Gastroesophageal sphincter (tissue), 3 donors: ENCODE measurements at regions not wholly inside any gene's neighbourhood (a gene's known extent, or its start where the extent isn't known, plus 50 kb on each side); places are given as distances from the start of the nearest gene placed in this dataset.

Experiments
- POLR2A ChIP-seq, 2 donors: fragments of 450-650 bp; IDR thresholded peaks; one replicate each; pipeline ENCODE4 v1.6.1; 2017; ENCODE audit warnings: antibody characterized with exemption in 2 of 2, mild to moderate bottlenecking in 2 of 2, moderate library complexity in 1 of 2
- TF ChIP-seq, protein P1 (sequence below), 4 experiments: fragments of 200-600 bp in 2 of 4; fragments of 450-650 bp in 2 of 4; sonication (generic) in 1 of 4; IDR thresholded peaks; one replicate each; pipeline ENCODE4 v1.5.1; 2017 to 2019; ENCODE audit warnings: antibody characterized with exemption in 4 of 4, mild to moderate bottlenecking in 2 of 4, moderate library complexity in 2 of 4

DNA sequence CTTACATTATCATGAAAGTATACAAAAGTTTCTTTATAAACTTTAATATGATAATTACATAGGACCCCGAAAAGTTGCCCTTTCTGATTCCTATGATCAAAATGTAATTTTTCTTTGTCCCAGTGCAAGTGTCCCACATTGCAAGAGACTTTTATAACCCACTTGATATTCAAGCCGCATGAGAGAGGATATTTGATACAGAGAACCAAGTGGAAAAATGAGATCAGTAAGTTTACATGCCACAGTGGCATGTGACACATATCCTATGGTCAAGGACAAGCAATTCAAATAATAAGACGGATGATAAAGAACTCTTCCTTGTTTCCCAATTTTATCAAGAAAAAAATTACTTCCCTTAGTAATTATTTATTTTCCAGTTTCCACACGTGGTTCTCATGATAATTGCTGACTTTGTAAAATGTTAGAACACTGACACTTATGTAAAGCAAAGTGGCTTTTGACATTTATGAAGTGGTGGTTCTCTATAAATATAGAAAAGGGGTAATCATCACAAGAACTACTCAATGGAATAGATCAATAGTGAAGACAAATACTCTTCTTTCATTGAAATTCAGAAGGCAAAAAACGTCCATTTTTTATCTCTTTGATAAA is 273.7 kb upstream of the NOCT start:
- TF ChIP-seq, protein P1, sequence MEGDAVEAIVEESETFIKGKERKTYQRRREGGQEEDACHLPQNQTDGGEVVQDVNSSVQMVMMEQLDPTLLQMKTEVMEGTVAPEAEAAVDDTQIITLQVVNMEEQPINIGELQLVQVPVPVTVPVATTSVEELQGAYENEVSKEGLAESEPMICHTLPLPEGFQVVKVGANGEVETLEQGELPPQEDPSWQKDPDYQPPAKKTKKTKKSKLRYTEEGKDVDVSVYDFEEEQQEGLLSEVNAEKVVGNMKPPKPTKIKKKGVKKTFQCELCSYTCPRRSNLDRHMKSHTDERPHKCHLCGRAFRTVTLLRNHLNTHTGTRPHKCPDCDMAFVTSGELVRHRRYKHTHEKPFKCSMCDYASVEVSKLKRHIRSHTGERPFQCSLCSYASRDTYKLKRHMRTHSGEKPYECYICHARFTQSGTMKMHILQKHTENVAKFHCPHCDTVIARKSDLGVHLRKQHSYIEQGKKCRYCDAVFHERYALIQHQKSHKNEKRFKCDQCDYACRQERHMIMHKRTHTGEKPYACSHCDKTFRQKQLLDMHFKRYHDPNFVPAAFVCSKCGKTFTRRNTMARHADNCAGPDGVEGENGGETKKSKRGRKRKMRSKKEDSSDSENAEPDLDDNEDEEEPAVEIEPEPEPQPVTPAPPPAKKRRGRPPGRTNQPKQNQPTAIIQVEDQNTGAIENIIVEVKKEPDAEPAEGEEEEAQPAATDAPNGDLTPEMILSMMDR (IDR thresholded peaks at IDR 0.05) = no peak
- TF ChIP-seq POLR2A (IDR thresholded peaks at IDR 0.05) = no peak
